Activated T-cell treated with anti-CD3 and anti-CD28 coated beads, Interleukin-2, amount 50 U/mL, for 4 hours (primary cell): ENCODE measurements at regions not wholly inside any gene's neighbourhood (a gene's known extent, or its start where the extent isn't known, plus 50 kb on each side); places are given as distances from the start of the nearest gene placed in this dataset.
A peak's percentile ranks its signal among the peaks of the same experiment; 100 is the strongest.

Experiments used
- ATAC-seq, 2 donors: fragments of 200-7000 bp; cut with Tn5 transposase; one replicate each; pipeline ENCODE4 v1.10.0; 2021
- DNase-seq: peaks from one replicate; pipeline ENCODE4 v3.0.0-alpha.2; 2020
- H3K27me3 Mint-ChIP-seq: one replicate; pipeline ENCODE4 v1.8.0; 2021; ENCODE audit warnings: low read depth, mixed read lengths
- H3K36me3 Mint-ChIP-seq: one replicate; pipeline ENCODE4 v1.8.0; 2022; ENCODE audit warnings: mixed read lengths; ENCODE audit not compliant: insufficient read depth
- H3K4me1 Mint-ChIP-seq: one replicate; pipeline ENCODE4 v1.8.0; 2021; ENCODE audit warnings: low read depth, mixed read lengths
- H3K4me3 Mint-ChIP-seq: one replicate; pipeline ENCODE4 v1.8.0; 2021; ENCODE audit warnings: mild to moderate bottlenecking, moderate library complexity, mixed read lengths
- H3K9me3 Mint-ChIP-seq: one replicate; pipeline ENCODE4 v1.8.0; 2021; ENCODE audit warnings: mixed read lengths

DNA sequence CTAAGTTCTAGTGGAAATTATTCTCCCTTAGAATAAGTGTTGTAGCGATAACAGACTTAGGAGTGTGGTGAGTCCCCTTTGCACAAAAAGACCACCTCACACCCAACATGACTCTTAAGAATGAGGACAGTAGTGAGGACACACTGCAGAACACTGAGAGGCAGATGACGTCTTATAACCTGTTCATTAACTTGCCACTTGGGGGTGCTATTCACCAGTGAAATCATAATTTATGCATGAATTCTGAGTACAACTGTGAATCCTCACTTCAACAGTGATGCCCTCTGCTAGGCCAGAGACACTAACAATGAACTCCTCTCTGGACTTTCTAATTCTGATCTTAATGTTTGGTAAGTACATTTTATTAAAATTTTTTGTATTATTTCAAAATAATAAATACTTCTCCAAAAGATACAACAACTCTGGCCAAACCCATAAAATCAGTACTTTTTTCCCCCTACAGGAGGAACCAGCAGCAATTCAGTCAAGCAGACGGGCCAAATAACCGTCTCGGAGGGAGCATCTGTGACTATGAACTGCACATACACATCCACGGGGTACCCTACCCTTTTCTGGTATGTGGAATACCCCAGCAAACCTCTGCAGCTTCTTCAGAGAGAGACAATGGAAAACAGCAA lies 274.7 kb downstream of the DAD1 start:
- Mint-ChIP-seq H3K36me3 (no peaks in the 10 kb centered on the region), H3K9me3 (no peaks in the 10 kb centered on the region), H3K4me1 (no peaks in the 10 kb centered on the region), H3K4me3 (peak overlapping the region; percentile 65), H3K27me3 (no peaks in the 10 kb centered on the region)
- DNase-seq: no peak
- no peak for ATAC-seq

- Mint-ChIP-seq H3K9me3 (no peaks in the 10 kb centered on the region), H3K36me3 (no peaks in the 10 kb centered on the region), H3K4me1 (no peaks in the 10 kb centered on the region), H3K4me3 (no peak overlapping the region), H3K27me3 (no peaks in the 10 kb centered on the region)
- ATAC-seq: no peak
- DNase-seq: no peak
Measured at GRCh38 chr14:22313172-22313801, 275.7 kb downstream of the DAD1 start.

DNA sequence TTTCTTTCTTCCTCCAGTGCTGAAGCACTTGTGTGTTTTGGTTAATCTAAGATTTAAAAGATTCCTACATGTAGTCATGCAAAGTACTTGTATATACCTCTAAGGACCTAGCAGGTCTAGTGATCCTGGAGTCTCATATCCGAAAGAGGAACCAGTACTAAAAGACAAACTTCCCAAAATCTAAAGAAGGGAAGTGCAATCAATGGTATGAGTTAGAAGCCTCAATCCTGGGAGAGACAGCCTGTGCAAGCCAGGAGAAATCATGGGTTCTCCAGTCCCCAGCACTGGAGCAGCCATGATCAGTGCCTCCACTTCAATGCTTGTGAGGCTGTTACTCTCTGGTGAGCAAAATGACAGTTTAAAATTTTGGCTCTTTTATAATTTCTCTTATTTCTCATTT lies 277.4 kb downstream of the DAD1 start:
- DNase-seq (no peak), ATAC-seq (no peak)
- no peaks in the 10 kb centered on the region for H3K9me3 Mint-ChIP-seq
- H3K27me3 Mint-ChIP-seq: no peaks in the 10 kb centered on the region
- no peak overlapping the region for H3K4me3 Mint-ChIP-seq
- H3K36me3 Mint-ChIP-seq: no peaks in the 10 kb centered on the region
- no peaks in the 10 kb centered on the region for H3K4me1 Mint-ChIP-seq

DNA sequence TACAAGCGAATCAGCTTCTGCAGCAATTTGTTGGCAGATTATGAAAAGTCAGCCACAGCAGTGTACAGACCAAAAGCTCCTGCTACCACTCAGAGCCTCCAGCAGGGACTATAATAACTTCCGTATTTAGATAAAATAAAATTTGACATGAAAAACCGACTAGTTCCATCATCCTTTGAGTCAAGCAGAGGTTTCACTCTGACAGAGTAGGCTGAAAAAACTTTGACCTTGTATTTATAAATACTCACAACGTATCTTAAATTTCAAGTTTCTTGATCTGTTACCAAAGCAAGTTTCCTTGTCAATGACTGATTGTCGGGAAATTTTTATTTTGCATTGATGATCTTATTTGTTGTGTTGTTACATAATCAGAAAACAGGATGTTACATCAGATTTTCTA lies 283.4 kb downstream of the DAD1 start:
- Mint-ChIP-seq H3K36me3 (no peaks in the 10 kb centered on the region), H3K4me3 (no peak overlapping the region), H3K9me3 (no peaks in the 10 kb centered on the region), H3K4me1 (no peaks in the 10 kb centered on the region), H3K27me3 (no peaks in the 10 kb centered on the region)
- ATAC-seq (no peak), DNase-seq (no peak)

- Mint-ChIP-seq H3K27me3 (no peaks in the 10 kb centered on the region), H3K9me3 (no peaks in the 10 kb centered on the region), H3K36me3 (no peaks in the 10 kb centered on the region), H3K4me1 (no peaks in the 10 kb centered on the region), H3K4me3 (peak overlapping the region; percentile 56)
- DNase-seq (no peak), ATAC-seq (no peak)
Measured at GRCh38 chr14:22304326-22304725, 284.7 kb downstream of the DAD1 start.

GRCh38 chr14:22303589-22304195 lies 285.3 kb downstream of the DAD1 start:
- DNase-seq (no peak), ATAC-seq (no peak)
- no peaks in the 10 kb centered on the region for H3K4me1 Mint-ChIP-seq
- H3K4me3 Mint-ChIP-seq: peak overlapping the region; percentile 56
- H3K9me3 Mint-ChIP-seq: no peaks in the 10 kb centered on the region
- H3K36me3 Mint-ChIP-seq: no peaks in the 10 kb centered on the region
- no peaks in the 10 kb centered on the region for H3K27me3 Mint-ChIP-seq

- no peaks in the 10 kb centered on the region for H3K36me3 Mint-ChIP-seq
- H3K4me3 Mint-ChIP-seq: no peak overlapping the region
- ATAC-seq (no peak), DNase-seq (no peak)
- H3K9me3 Mint-ChIP-seq: no peaks in the 10 kb centered on the region
- H3K4me1 Mint-ChIP-seq: no peaks in the 10 kb centered on the region
- no peaks in the 10 kb centered on the region for H3K27me3 Mint-ChIP-seq
Measured at GRCh38 chr14:22300646-22301045, 288.4 kb downstream of the DAD1 start.

GRCh38 chr14:22297376-22297775 lies 291.6 kb downstream of the DAD1 start:
- ATAC-seq: no peak
- no peaks in the 10 kb centered on the region for H3K4me1 Mint-ChIP-seq

DNA sequence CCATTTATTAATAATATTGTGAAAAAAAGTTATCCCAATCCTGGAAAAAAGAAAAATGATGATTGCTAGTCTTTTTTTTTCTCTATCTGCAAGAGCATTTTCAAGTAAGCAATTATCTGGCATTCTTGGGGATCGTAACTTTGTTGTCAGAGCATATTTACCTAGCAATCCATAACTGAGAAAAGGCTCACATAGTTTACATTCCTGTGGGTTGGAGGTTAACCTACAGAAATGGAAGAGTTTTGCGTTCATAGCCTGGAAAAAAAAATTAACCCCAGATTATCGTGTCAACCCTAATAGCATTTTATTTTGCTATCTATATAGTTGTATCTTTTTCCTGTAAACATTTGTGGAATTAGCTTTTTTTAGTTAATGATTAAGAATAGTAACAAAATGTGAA lies 292.3 kb downstream of the DAD1 start:
- no peaks in the 10 kb centered on the region for H3K9me3 Mint-ChIP-seq
- no peak overlapping the region for H3K4me3 Mint-ChIP-seq
- DNase-seq: no peak
- no peaks in the 10 kb centered on the region for H3K36me3 Mint-ChIP-seq
- no peak for ATAC-seq
- no peaks in the 10 kb centered on the region for H3K27me3 Mint-ChIP-seq
- no peaks in the 10 kb centered on the region for H3K4me1 Mint-ChIP-seq

More at GRCh38 chr14:22297376-22297775, 291.6 kb downstream of the DAD1 start:
- Mint-ChIP-seq H3K4me3 (no peak overlapping the region), H3K27me3 (no peaks in the 10 kb centered on the region), H3K9me3 (no peaks in the 10 kb centered on the region), H3K36me3 (no peaks in the 10 kb centered on the region)
- no peak for DNase-seq

- DNase-seq: no peak
- no peaks in the 10 kb centered on the region for H3K4me1 Mint-ChIP-seq
- no peaks in the 10 kb centered on the region for H3K27me3 Mint-ChIP-seq
- H3K36me3 Mint-ChIP-seq: no peaks in the 10 kb centered on the region
- no peaks in the 10 kb centered on the region for H3K9me3 Mint-ChIP-seq
- no peak for ATAC-seq
- H3K4me3 Mint-ChIP-seq: no peak overlapping the region
Measured at GRCh38 chr14:22296088-22296487, 292.9 kb downstream of the DAD1 start.

DNA sequence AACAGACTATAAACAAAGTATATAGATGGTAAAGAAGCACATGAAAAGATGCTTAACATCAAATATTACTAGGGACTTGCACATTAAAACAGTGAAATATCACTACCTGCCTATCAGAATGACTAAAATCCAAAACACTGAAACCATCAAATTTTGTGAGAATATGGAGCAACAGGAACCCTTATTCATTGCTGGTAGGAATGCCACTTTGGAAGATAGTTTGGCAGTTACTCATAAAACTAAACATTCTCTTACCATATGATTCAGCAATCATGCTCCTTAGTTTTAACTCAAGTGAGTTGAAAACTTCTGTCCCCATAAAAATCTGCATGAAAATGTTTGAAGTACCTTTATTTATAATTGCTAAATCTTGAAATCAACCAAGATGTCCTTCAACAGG lies 297.6 kb downstream of the DAD1 start:
- DNase-seq: no peak
- H3K9me3 Mint-ChIP-seq: no peaks in the 10 kb centered on the region
- H3K4me1 Mint-ChIP-seq: no peaks in the 10 kb centered on the region
- H3K36me3 Mint-ChIP-seq: no peaks in the 10 kb centered on the region
- no peak overlapping the region for H3K4me3 Mint-ChIP-seq
- H3K27me3 Mint-ChIP-seq: no peaks in the 10 kb centered on the region
- no peak for ATAC-seq

- no peak for ATAC-seq
- no peaks in the 10 kb centered on the region for H3K27me3 Mint-ChIP-seq
- no peak overlapping the region for H3K4me3 Mint-ChIP-seq
- H3K9me3 Mint-ChIP-seq: no peaks in the 10 kb centered on the region
- H3K4me1 Mint-ChIP-seq: no peaks in the 10 kb centered on the region
- DNase-seq: no peak
- H3K36me3 Mint-ChIP-seq: no peaks in the 10 kb centered on the region
Measured at GRCh38 chr14:22289570-22289969, 299.5 kb downstream of the DAD1 start.

- no peaks in the 10 kb centered on the region for H3K36me3 Mint-ChIP-seq
- H3K9me3 Mint-ChIP-seq: no peaks in the 10 kb centered on the region
- ATAC-seq (no peak), DNase-seq (no peak)
- peaks cover 3% of the 10 kb centered on the region for H3K4me1 Mint-ChIP-seq
- H3K4me3 Mint-ChIP-seq: no peak overlapping the region
- H3K27me3 Mint-ChIP-seq: no peaks in the 10 kb centered on the region
Measured at GRCh38 chr14:22285991-22286390, 303.0 kb downstream of the DAD1 start.

- Mint-ChIP-seq H3K4me1 (peaks cover 6% of the 10 kb centered on the region), H3K4me3 (no peak overlapping the region), H3K36me3 (no peaks in the 10 kb centered on the region), H3K9me3 (no peaks in the 10 kb centered on the region), H3K27me3 (peaks cover 2% of the 10 kb centered on the region)
- DNase-seq (no peak), ATAC-seq (no peak)
Measured at GRCh38 chr14:22282949-22283348, 306.1 kb downstream of the DAD1 start.

GRCh38 chr14:22282417-22282816 lies 306.6 kb downstream of the DAD1 start:
- DNase-seq (no peak), ATAC-seq (no peak)
- H3K4me3 Mint-ChIP-seq: no peak overlapping the region
- H3K27me3 Mint-ChIP-seq: peaks cover 2% of the 10 kb centered on the region
- H3K4me1 Mint-ChIP-seq: peaks cover 6% of the 10 kb centered on the region
- H3K9me3 Mint-ChIP-seq: no peaks in the 10 kb centered on the region
- H3K36me3 Mint-ChIP-seq: no peaks in the 10 kb centered on the region
